Naive thymus-derived CD8-positive, alpha-beta T cell (primary cell): ENCODE measurements at regions not wholly inside any gene's neighbourhood (a gene's known extent, or its start where the extent isn't known, plus 50 kb on each side); places are given as distances from the start of the nearest gene placed in this dataset.

ENCODE experiments used
- ATAC-seq, 2 donors: fragments of 150-1000 bp; cut with Tn5 transposase in 1 of 2; sonication (Bioruptor Pico), chemical (Tn5 transposase) in 1 of 2; 1 replicate in 1 of 2; 2 replicates in 1 of 2; pipeline ENCODE4 v1.10.0; 2021; ENCODE audit warnings: mild to moderate bottlenecking in 2 of 2, moderate library complexity in 2 of 2
- POLR2A ChIA-PET: fragments of 350-600 bp; sonication (Branson Sonifier 250); formaldehyde crosslinking; loops from one replicate; lab custom pipeline; 2021; ENCODE audit warnings: antibody characterized with exemption; lab: Charles Lee
- DNase-seq, 10 donors: peaks; one replicate each; pipeline versions ENCODE4 v3.0.0 to v3.0.0-alpha.2; 2020 to 2022
- H3K27ac Mint-ChIP-seq, 10 donors: one replicate each; pipeline ENCODE4 v1.8.0; 2020 to 2022; ENCODE audit warnings: mild to moderate bottlenecking in 10 of 10, mixed read lengths in 10 of 10, moderate library complexity in 4 of 10, inconsistent platforms in 1 of 10
- H3K27me3 Mint-ChIP-seq, 5 donors: one replicate each; pipeline ENCODE4 v1.8.0; 2021 to 2022; ENCODE audit warnings: mixed read lengths in 5 of 5
- H3K36me3 Mint-ChIP-seq, 3 donors: one replicate each; pipeline ENCODE4 v1.8.0; 2020 to 2022; ENCODE audit warnings: mixed read lengths in 3 of 3, mild to moderate bottlenecking in 2 of 3, inconsistent platforms in 1 of 3
- H3K4me1 Mint-ChIP-seq, 4 donors: one replicate each; pipeline ENCODE4 v1.8.0; 2021 to 2022; ENCODE audit warnings: mixed read lengths in 4 of 4
- H3K4me3 Mint-ChIP-seq, 10 donors: one replicate each; pipeline ENCODE4 v1.8.0; 2020 to 2022; ENCODE audit warnings: mild to moderate bottlenecking in 10 of 10, mixed read lengths in 10 of 10, moderate library complexity in 6 of 10, inconsistent platforms in 1 of 10
- H3K9me3 Mint-ChIP-seq, 9 donors: one replicate each; pipeline ENCODE4 v1.8.0; 2020 to 2022; ENCODE audit warnings: mixed read lengths in 9 of 9, mild to moderate bottlenecking in 3 of 9, inconsistent platforms in 1 of 9, moderate library complexity in 1 of 9

GRCh38 chr2:41145066-41145465 lies 693.2 kb upstream of the SLC8A1 start:
- POLR2A ChIA-PET = no interaction called here
- DNase-seq (no peak), ATAC-seq (no peak)
- Mint-ChIP-seq H3K36me3 (no peaks in the 10 kb centered on the region), H3K4me1 (no peaks in the 10 kb centered on the region), H3K4me3 (no peak overlapping the region), H3K27me3 (no peaks in the 10 kb centered on the region), H3K27ac (no peak overlapping the region), H3K9me3 (no peaks in the 10 kb centered on the region)

- Mint-ChIP-seq H3K27ac (no peak overlapping the region), H3K36me3 (no peaks in the 10 kb centered on the region), H3K27me3 (no peaks in the 10 kb centered on the region), H3K4me1 (no peaks in the 10 kb centered on the region), H3K9me3 (no peaks in the 10 kb centered on the region), H3K4me3 (no peak overlapping the region)
- POLR2A ChIA-PET = no interaction called here
- ATAC-seq (no peak), DNase-seq (no peak)
Observed at GRCh38 chr2:41149054-41149453, 697.2 kb upstream of the SLC8A1 start.

GRCh38 chr2:41151746-41152145 lies 699.9 kb upstream of the SLC8A1 start:
- ATAC-seq = no peak
- H3K36me3 Mint-ChIP-seq = no peaks in the 10 kb centered on the region
- POLR2A ChIA-PET = no interaction called here
- no peaks in the 10 kb centered on the region for H3K4me1 Mint-ChIP-seq
- H3K27me3 Mint-ChIP-seq = no peaks in the 10 kb centered on the region
- peaks cover 0 to 7% (median 0%) of the 10 kb centered on the region in 9 donors for H3K9me3 Mint-ChIP-seq
- no peak for DNase-seq
- H3K27ac Mint-ChIP-seq = no peak overlapping the region
- H3K4me3 Mint-ChIP-seq = no peak overlapping the region

- H3K27me3 Mint-ChIP-seq = no peaks in the 10 kb centered on the region
- POLR2A ChIA-PET = no interaction called here
- ATAC-seq (no peak), DNase-seq (no peak)
- peaks cover 0 to 12% (median 1%) of the 10 kb centered on the region in 9 donors for H3K9me3 Mint-ChIP-seq
- H3K36me3 Mint-ChIP-seq = no peaks in the 10 kb centered on the region
- no peaks in the 10 kb centered on the region for H3K4me1 Mint-ChIP-seq
- H3K4me3 Mint-ChIP-seq = no peak overlapping the region
- no peak overlapping the region for H3K27ac Mint-ChIP-seq
Observed at GRCh38 chr2:41152318-41152717, 700.4 kb upstream of the SLC8A1 start.

GRCh38 chr2:41160439-41160838 lies 708.5 kb upstream of the SLC8A1 start:
- POLR2A ChIA-PET = no interaction called here
- H3K4me3 Mint-ChIP-seq = no peak overlapping the region

GRCh38 chr2:41167014-41167413 lies 715.1 kb upstream of the SLC8A1 start:
- POLR2A ChIA-PET = interaction anchor here (0.6 kb wide), 1 partner anchor 683 kb away, joined by 3 read pairs; no protein-coding TSS in a partner anchor
- H3K4me3 Mint-ChIP-seq = no peak overlapping the region
- no peak overlapping the region for H3K27ac Mint-ChIP-seq
- no peak for DNase-seq
- ATAC-seq = no peak
- no peaks in the 10 kb centered on the region for H3K4me1 Mint-ChIP-seq
- no peaks in the 10 kb centered on the region for H3K27me3 Mint-ChIP-seq
- no peaks in the 10 kb centered on the region for H3K36me3 Mint-ChIP-seq
- no peaks in the 10 kb centered on the region for H3K9me3 Mint-ChIP-seq

More at GRCh38 chr2:41160439-41160838, 708.5 kb upstream of the SLC8A1 start:
- Mint-ChIP-seq H3K4me1 (no peaks in the 10 kb centered on the region), H3K36me3 (no peaks in the 10 kb centered on the region), H3K27me3 (no peaks in the 10 kb centered on the region), H3K27ac (no peak overlapping the region), H3K9me3 (peaks cover 0 to 11% (median 2%) of the 10 kb centered on the region in 9 donors)
- ATAC-seq (no peak), DNase-seq (no peak)

GRCh38 chr2:41169744-41170143 lies 717.9 kb upstream of the SLC8A1 start:
- Mint-ChIP-seq H3K4me1 (no peaks in the 10 kb centered on the region), H3K27me3 (no peaks in the 10 kb centered on the region), H3K9me3 (no peaks in the 10 kb centered on the region), H3K36me3 (no peaks in the 10 kb centered on the region), H3K4me3 (no peak overlapping the region), H3K27ac (no peak overlapping the region)
- no peak for ATAC-seq
- DNase-seq = no peak
- POLR2A ChIA-PET = no interaction called here

GRCh38 chr2:41170589-41170988 lies 718.7 kb upstream of the SLC8A1 start:
- no peaks in the 10 kb centered on the region for H3K9me3 Mint-ChIP-seq
- no peaks in the 10 kb centered on the region for H3K36me3 Mint-ChIP-seq
- DNase-seq = no peak
- no peaks in the 10 kb centered on the region for H3K4me1 Mint-ChIP-seq
- ATAC-seq = no peak
- no peaks in the 10 kb centered on the region for H3K27me3 Mint-ChIP-seq
- H3K4me3 Mint-ChIP-seq = no peak overlapping the region
- POLR2A ChIA-PET = no interaction called here
- no peak overlapping the region for H3K27ac Mint-ChIP-seq

- Mint-ChIP-seq H3K27ac (no peak overlapping the region), H3K4me3 (no peak overlapping the region), H3K27me3 (peaks cover 0 to 8% (median 0%) of the 10 kb centered on the region in 5 donors), H3K9me3 (peaks cover 0 to 10% (median 0%) of the 10 kb centered on the region in 9 donors), H3K36me3 (no peaks in the 10 kb centered on the region), H3K4me1 (no peaks in the 10 kb centered on the region)
- no peak for ATAC-seq
- POLR2A ChIA-PET = no interaction called here
- DNase-seq = no peak
Observed at GRCh38 chr2:41180387-41180786, 728.5 kb upstream of the SLC8A1 start.

- ATAC-seq (no peak), DNase-seq (no peak)
- no peaks in the 10 kb centered on the region for H3K36me3 Mint-ChIP-seq
- H3K4me3 Mint-ChIP-seq = no peak overlapping the region
- peaks cover 0 to 8% (median 0%) of the 10 kb centered on the region in 5 donors for H3K27me3 Mint-ChIP-seq
- peaks cover 0 to 13% (median 0%) of the 10 kb centered on the region in 9 donors for H3K9me3 Mint-ChIP-seq
- H3K27ac Mint-ChIP-seq = no peak overlapping the region
- POLR2A ChIA-PET = no interaction called here
- H3K4me1 Mint-ChIP-seq = no peaks in the 10 kb centered on the region
Observed at GRCh38 chr2:41182961-41183360, 731.1 kb upstream of the SLC8A1 start.

GRCh38 chr2:41187376-41188122 lies 735.7 kb upstream of the SLC8A1 start:
- POLR2A ChIA-PET = interaction anchor here (0.5 kb wide), 1 partner anchor 295 kb away, joined by 3 read pairs; no protein-coding TSS in a partner anchor
- peaks cover 0 to 3% (median 0%) of the 10 kb centered on the region in 9 donors for H3K9me3 Mint-ChIP-seq

GRCh38 chr2:41194230-41194629 lies 742.3 kb upstream of the SLC8A1 start:
- no peak overlapping the region for H3K27ac Mint-ChIP-seq
- H3K4me3 Mint-ChIP-seq = no peak overlapping the region
- no peaks in the 10 kb centered on the region for H3K4me1 Mint-ChIP-seq
- no peaks in the 10 kb centered on the region for H3K27me3 Mint-ChIP-seq
- H3K36me3 Mint-ChIP-seq = no peaks in the 10 kb centered on the region
- H3K9me3 Mint-ChIP-seq = peaks cover 0 to 9% (median 2%) of the 10 kb centered on the region in 9 donors
- DNase-seq (no peak), ATAC-seq (no peak)
- POLR2A ChIA-PET = no interaction called here

More at GRCh38 chr2:41187376-41188122, 735.7 kb upstream of the SLC8A1 start:
- DNase-seq (no peak), ATAC-seq (no peak)
- H3K27ac Mint-ChIP-seq = no peak overlapping the region
- H3K4me1 Mint-ChIP-seq = no peaks in the 10 kb centered on the region
- no peaks in the 10 kb centered on the region for H3K36me3 Mint-ChIP-seq
- peaks cover 0 to 4% (median 0%) of the 10 kb centered on the region in 5 donors for H3K27me3 Mint-ChIP-seq
- no peak overlapping the region for H3K4me3 Mint-ChIP-seq

- no peak overlapping the region for H3K27ac Mint-ChIP-seq
- DNase-seq (no peak), ATAC-seq (no peak)
- no peaks in the 10 kb centered on the region for H3K27me3 Mint-ChIP-seq
- no peaks in the 10 kb centered on the region for H3K36me3 Mint-ChIP-seq
- POLR2A ChIA-PET = no interaction called here
- no peaks in the 10 kb centered on the region for H3K4me1 Mint-ChIP-seq
- H3K4me3 Mint-ChIP-seq = no peak overlapping the region
- H3K9me3 Mint-ChIP-seq = peaks cover 0 to 12% (median 2%) of the 10 kb centered on the region in 9 donors
Observed at GRCh38 chr2:41197781-41198180, 745.9 kb upstream of the SLC8A1 start.

- POLR2A ChIA-PET = no interaction called here
- no peak overlapping the region for H3K27ac Mint-ChIP-seq
- no peaks in the 10 kb centered on the region for H3K27me3 Mint-ChIP-seq
- H3K9me3 Mint-ChIP-seq = peaks cover 0 to 9% (median 2%) of the 10 kb centered on the region in 9 donors
- H3K4me1 Mint-ChIP-seq = no peaks in the 10 kb centered on the region
- no peaks in the 10 kb centered on the region for H3K36me3 Mint-ChIP-seq
- H3K4me3 Mint-ChIP-seq = no peak overlapping the region
- ATAC-seq (no peak), DNase-seq (no peak)
Observed at GRCh38 chr2:41199334-41199733, 747.4 kb upstream of the SLC8A1 start.
